H1 (cell line): ENCODE measurements at regions not wholly inside any gene's neighbourhood (a gene's known extent, or its start where the extent isn't known, plus 50 kb on each side); places are given as distances from the start of the nearest gene placed in this dataset.

Experiments used
- CTCF ChIP-seq, 3 experiments: IDR thresholded peaks; 1 replicate in 2 of 3; 2 replicates in 1 of 3; pipeline versions ENCODE4 v1.5.1 to v1.6.1; 2011; ENCODE audit warnings: low read length in 3 of 3, mild to moderate bottlenecking in 3 of 3, inconsistent platforms in 2 of 3, low read depth in 1 of 3, moderate library complexity in 1 of 3; ENCODE audit not compliant: insufficient read depth in 1 of 3; ENCODE audit errors: control extremely low read depth in 1 of 3
- HDAC2 ChIP-seq, 2 experiments: fragments of 300-600 bp in 1 of 2; sonication (generic) in 1 of 2; IDR thresholded peaks; 2 replicates each; pipeline ENCODE4 v1.6.1; 2011 to 2012; ENCODE audit warnings: low read depth in 2 of 2, low read length in 2 of 2, mild to moderate bottlenecking in 2 of 2, moderate library complexity in 2 of 2, borderline replicate concordance in 1 of 2, inconsistent platforms in 1 of 2
- HDAC6 ChIP-seq: IDR thresholded peaks from one replicate; pipeline ENCODE4 v1.7.1; 2012; ENCODE audit warnings: low read depth, mild to moderate bottlenecking, inconsistent platforms, low read length, moderate library complexity
- MAX ChIP-seq: IDR thresholded peaks from 2 replicates; pipeline ENCODE4 v1.6.1; 2012; ENCODE audit warnings: inconsistent platforms
- POLR2AphosphoS5 ChIP-seq: IDR thresholded peaks from 2 replicates; pipeline ENCODE4 v1.6.1; 2011; ENCODE audit warnings: low read depth, low read length
- TAF1 ChIP-seq: IDR thresholded peaks from 2 replicates; pipeline ENCODE4 v1.6.1; 2011; ENCODE audit warnings: mild to moderate bottlenecking, low read depth, low read length
- USF2 ChIP-seq: IDR thresholded peaks from 2 replicates; pipeline ENCODE4 v1.6.1; 2011; ENCODE audit warnings: low read length, improper control_type of control experiment

GRCh38 chr16:17755158-17755557 is 284.4 kb upstream of the XYLT1 start:
- no peak for TF ChIP-seq HDAC6
- TF ChIP-seq MAX, result no peak
- TF ChIP-seq HDAC2 (IDR thresholded peaks at IDR 0.05; ENCODE audit: borderline replicate concordance in 1 of 2, low read depth in 2 of 2, low read length in 2 of 2), result no peak
- no peak for TF ChIP-seq CTCF (IDR thresholded peaks at IDR 0.05; ENCODE audit: control extremely low read depth in 1 of 3, insufficient read depth in 1 of 3, low read depth in 1 of 3, low read length in 3 of 3)
- TF ChIP-seq POLR2AphosphoS5, result no peak
- TF ChIP-seq USF2, result no peak
- no peak for TF ChIP-seq TAF1
